GDM1 (cell line): ENCODE measurements at regions not wholly inside any gene's neighbourhood (a gene's known extent, or its start where the extent isn't known, plus 50 kb on each side); places are given as distances from the start of the nearest gene placed in this dataset.

Source experiments
- DNase-seq: peaks from one replicate; lab custom pipeline; 2025; lab: John Stamatoyannopoulos, UW

DNA sequence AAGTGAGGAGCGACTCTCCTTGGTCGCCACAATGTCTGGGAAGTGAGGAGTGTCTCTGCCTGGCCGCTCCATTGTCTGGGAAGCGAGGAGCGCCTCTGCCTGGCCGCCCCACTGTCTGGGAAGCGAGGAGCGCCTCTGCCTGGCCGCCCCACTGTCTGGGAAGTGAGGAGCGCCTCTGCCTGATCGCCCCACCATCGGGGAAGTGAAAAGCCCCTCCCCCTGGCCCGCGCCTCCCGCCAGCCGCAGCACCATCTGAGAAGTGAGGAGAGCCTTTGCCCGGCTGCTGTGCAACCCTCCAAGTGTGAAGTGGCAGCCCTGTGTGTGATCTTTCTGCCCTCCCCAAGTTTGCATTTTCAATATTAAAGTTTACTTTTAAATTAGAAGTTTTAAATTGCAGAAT, 95.0 kb upstream of the PPP2R5A start:
- DNase-seq: no peak

DNA sequence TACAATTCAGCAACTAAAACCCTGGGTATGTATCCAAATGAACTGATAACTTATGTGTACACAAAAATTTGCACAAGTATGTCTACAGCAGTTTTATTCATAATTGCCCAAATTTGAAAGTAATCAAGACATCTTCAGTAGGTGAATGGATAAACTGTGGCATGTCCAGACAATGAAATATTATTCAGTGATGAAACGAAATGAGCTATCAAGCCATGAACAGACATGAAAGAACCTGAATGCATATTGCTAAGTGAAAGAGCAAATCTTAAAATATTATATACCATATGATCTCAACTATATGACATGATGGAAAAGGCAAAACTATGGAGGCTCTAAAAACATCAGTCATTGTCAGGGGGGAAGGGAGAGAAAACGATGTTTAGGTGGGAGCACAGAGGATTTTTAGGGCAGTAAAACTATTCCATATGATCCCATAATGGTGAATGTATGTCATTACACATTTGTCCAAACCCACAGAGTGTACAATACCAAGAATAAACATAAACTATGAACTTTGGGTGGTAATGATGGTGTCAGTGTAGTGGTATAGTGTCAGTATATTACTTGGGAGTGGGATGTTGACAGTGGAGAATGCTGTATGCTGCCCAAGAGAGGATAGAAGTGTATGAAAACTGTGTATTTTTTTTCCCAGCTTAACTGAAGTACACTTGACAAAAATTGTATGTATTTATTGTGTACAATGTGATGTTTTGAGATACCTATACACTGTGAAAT, 92.8 kb upstream of the PPP2R5A start:
- no peak for DNase-seq

DNA sequence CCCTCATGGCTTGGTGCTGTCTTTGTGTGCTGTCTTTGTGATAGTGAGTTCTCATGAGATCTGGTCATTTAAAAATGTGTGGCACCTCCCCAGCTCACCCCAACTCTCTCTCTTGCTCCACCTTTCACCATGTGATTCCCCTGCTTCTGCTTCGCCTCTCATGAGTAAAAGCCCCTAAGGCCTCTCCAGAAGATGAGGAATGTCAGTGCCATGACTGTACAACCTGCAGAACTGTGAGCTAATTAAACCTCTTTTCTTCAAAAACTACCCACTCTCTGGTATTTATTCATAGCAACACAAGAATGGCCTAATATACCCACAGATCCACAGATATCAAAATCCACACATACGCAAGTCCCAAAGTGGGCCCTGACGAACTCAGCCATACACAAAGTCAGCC, 88.9 kb upstream of the PPP2R5A start:
- DNase-seq: no peak

DNA sequence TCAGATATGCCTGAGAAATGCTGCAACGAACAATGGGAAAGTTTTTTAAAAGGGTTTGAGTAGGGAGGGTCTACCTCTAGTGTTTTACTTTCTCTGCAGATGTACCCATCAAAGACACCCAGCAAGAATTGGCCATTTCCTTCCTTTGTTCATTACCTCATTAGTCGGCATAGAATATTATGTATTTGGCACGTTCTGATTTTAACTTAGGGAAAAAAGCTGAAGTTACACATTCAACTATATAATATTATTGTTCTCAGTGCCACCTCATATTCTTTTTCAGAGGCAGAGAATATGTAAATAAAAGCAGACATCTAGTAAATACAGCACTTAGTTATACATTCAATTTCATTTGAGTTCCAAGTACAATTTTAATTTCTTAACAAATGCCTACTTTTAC, 83.7 kb upstream of the PPP2R5A start:
- no peak for DNase-seq

DNA sequence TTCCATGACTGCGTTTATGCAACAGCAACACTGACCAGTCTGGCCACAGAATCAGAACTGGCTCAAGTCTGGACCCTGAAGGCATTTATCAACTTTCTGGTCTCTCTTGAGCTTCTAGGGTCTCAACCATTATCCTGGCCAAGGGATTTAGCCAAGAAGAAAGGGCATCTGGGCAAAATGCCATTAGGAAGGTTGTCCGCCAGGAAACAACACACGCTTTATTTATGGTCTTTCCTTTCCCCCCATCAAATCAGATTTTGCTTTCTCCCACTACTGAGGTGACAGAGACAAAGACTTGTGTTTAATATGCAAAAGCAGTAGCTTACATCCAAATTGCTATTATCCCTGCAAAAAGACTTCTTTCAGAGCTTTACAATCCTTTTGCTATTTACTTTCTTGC, 81.6 kb upstream of the PPP2R5A start:
- DNase-seq: no peak

DNA sequence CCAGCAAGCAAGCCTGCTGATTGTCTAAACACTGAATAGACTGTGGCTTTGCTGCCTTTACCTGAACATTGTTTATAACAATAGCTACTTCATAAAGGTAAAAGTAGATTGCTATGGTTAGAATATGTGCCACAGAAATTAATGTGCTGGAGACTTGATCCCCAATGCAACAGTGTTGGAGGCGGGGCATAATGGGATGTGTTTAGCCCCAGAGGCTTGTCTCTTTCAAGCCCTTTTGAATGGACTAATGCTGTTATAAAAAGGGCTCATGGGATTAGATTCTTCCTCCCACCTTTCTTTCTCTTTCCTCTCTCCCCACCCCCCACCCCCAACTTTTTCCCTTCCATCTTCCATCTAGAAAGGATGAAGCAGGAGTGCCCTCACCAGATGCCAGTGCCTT, 80.2 kb upstream of the PPP2R5A start:
- DNase-seq: no peak

DNA sequence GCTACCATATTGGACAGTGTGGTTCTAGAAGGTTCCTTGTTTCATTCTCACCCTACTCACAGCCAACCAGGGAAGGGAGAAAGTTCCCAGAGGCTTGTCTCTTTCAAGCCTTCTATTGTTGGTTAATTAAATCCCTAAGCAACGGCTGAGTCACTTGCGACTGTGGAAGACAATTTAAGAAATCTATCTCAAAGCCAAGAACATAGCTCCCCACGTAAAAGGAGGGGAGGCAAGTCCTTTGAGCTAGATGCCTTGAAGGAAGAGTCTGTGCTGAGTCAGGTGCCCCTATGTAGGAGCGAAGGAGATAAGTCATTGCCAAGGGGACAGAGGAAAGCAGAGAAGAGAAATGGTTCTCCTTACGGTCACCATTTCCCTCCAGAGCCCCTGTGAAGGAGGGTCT, 79.4 kb upstream of the PPP2R5A start:
- no peak for DNase-seq

DNA sequence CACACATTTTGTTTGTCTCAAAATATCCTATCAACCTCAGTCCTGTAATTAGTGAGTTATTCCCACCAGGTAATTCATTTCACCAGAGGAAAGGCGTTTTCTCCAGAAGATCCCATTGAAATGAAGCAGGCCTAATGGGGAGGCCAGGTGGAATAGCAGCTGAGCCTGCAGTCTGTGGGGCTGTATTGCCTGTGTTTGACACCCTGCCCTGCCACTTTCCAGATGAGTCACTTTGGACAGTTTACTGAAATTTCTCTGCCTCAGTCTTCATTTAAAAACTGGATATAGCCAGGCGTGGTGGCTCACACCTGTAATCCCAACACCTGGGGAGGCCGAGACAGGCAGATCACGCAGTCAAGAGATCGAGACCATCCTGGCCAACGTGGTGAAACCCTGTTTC, 78.1 kb upstream of the PPP2R5A start:
- no peak for DNase-seq

DNA sequence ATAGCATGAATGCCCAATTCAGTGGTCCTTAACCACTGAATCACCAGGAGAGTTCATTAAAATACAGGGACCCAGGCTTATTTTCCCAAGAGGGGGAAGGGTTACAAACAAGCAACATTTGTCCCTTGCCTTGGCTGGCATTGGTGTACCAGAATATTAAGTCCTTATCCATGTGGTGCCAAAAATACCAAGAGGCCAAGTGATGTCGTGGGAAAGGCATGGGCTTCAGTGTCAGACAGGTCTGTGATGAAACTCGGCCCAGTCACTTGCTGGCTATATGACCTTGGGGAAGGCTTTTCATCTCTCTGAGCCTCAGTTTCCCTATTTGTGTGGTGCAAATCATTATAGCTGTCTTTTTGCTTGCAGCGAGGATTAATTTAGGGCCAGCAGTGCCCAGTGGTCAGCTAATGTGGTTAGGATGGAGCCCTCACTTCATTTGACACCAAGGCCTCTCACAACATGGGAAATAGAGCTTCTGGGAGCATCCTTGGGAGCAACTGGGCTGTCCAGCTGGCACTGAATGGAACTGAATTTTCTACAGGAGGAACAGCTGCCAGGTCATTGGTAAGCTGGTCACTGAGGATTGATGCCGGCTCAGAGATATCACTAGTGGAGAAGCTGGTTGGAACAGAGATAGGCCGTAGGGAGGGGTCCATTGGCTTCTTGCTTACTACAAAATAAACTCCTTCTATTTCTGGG, 77.2 kb upstream of the PPP2R5A start:
- DNase-seq: no peak

DNA sequence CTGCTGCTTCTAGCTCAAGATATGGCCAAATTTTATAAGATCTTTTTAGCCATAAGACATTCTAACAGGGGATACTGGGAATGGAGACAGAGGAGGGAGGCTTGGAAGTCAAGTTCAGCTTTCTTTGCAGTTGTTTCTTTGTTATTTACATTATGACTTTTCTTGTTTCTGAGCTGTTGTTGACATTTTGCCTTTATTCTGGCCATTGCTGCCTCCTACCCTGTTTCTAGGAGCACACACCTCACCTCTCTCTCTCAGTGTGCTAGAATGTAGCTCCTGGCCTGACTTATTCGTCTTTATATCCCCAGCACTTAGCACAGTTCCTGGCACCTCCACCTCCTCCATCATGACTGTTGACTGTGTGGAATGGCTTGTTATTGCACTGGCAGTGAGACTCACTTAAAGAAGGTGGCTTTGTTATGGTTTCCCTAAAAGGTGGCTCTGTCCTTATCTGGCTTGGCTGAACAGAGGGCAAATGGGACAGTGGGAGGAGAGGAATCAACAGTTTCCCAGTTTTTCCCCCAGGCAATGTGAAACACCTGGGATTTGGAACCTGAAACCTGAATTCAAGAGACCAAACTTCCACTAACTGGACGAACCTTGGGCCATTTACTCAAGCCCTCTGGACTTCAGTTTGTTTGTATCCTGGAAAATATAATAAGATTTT, 76.1 kb upstream of the PPP2R5A start:
- no peak for DNase-seq

DNA sequence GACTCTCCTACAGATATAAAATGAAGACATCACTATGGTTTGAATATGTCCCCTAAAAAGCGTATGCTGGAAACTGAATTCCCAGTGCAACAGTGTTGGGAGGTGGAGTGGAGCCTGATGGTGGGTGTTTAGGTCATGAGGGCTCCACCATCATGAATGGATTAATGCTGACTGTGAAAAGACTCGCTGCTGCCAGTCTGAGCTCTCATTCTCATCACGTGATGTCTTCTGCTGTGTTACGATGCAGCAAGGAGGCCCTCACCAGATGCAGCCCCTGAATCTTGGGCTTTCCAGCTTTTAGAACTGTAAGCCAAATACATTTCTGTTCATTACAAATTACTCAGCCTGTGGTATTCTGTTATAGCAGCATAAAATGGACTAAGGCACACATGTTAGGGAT, 73.8 kb upstream of the PPP2R5A start:
- no peak for DNase-seq

DNA sequence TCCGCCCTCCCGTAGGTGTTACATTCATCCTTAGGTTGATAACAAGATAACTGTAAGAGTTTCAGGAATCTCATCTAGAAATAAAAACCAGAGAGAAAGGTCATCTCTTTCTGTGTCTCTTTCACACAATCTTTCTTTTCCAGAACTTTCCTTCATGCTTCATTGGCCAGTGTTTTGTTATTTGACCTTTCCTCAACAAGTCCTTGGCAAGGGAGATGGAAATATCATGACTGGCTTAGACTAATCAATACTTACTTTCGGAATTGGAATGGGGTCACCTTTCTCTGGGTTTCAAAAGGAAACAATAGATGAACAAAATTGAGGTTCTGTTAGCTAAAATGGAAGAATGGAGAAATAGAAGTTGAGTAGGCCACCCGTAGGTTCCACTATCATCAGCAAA, 72.9 kb upstream of the PPP2R5A start:
- no peak for DNase-seq

DNA sequence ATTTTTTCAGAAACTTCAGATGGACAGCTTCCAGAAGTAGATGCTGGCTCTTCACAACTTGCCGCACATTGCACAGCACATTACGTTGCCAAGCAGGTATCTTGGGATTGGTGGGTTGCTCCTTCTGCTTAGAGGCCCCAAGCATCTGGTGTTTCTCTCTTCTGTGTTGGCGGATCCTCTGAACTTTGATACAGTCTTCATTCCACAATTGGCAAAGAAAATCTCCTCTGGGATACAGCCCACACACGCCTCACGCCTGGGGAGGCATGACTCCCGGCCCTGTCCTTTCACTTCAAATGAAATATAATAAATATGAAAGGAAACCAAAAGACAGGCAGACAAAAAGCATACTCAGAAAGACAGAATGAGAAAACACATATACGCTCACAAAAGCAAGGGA, 72.3 kb upstream of the PPP2R5A start:
- no peak for DNase-seq

DNA sequence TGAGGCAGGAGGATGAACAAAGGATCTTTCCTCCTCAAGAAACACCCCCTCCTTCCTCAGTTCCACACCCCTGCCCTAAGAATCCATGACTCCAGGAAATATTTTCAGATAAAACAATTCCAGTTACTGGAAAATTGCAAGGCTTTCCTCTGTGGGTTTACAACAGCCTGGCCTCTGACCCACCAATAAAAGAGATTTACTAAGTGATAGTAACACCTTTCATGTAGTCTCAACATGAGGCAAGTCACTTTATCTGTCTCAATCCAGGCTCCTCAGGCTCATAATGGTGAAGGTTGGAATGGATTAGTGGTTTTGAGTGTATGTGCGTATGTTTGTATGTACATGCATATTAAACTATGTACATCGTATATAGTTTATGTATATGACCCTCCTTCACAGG, 71.4 kb upstream of the PPP2R5A start:
- DNase-seq: no peak

DNA sequence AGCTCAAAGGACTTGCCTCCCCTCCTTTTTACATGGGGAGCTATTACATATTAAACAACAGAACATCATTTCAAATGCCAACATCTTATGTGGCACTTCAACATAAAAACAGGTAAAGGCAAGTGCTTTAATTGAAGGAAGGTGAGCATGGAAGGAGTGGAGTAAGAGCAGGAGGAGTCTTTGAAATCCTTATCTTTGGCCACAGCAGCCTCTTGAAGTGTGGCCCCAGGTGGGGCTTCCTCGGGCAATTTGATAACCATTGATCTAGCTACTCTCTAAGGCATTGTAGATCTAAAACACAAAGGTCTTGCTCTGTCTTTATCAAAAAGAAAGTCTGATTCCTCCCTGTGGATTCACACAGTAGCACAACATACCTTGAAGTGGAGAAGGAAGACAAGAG, 70.9 kb upstream of the PPP2R5A start:
- no peak for DNase-seq

DNA sequence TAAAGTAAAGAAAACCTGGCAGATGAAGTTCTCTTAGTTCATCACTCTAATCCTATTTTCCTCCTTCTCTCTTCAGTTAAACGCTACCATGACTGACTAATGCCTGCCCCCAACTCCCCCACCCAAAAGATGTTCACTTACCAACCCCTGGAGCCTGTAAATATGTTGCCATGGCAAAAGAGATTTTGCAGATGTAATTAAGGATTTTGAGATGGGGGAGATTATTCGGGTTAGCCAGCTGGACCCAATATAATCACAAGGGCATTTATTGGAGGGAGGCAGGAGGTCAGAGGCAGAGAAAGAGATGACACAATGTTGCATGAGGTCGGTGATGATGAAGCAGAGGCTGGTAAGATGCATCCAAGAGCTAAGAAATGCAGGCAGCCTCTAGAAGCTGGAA, 69.3 kb upstream of the PPP2R5A start:
- no peak for DNase-seq

DNA sequence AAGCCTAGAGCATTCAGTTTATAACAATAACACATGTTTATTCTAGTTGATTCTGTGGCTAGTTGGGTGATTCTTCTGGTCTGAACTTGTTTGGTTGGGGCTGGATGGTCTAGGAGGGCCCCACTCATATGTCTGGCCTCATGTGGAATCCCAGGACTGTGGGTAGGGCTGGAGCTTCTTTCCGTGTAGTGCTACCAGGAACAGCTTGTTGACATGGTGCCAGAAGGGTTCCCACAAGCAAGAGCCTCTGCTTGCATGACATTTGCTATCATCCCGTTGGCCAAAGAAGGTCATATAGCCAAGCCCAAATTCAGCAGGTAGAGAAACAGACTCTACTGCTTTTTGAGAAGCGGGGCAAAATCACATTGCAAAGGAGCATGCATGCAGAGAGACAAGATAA, 67.6 kb upstream of the PPP2R5A start:
- DNase-seq: no peak

DNA sequence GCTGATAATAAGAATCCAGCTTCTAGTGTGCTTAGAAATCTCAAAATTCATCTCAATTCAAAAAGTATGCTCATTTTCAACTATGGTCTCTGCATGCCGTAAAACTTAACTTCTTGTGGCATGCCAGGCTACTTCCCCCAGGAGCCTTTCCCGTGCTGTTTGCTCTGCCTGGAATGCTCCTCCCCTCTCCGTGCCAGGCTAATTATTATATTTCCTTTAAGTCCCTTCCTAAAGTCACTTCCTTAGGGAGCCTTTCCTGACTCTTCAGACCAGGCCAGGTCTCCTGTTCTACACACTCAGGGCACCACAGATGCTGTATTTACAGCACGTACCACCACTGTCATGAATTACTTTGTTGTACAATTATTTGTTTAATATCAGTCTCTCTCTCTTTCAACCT, 67.1 kb upstream of the PPP2R5A start:
- no peak for DNase-seq

DNA sequence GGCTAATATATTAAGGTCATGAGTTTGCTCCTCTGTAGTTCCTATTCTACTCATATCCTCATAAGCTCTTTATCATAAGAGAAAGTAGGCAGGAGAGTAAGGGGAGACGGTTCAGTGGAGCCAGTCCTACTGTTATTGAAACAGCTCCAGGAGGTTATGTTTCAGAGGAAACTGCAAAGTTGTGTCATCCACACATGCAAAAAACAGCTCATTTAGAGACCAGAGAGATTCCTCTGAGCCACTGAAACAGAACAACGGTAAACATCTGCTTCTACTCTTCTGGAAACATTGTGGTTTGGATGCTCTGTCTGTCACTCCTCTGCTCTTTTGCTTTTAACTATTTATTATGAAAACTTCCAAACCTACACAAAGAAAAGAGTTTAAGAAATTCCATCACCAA, 66.3 kb upstream of the PPP2R5A start:
- no peak for DNase-seq

DNA sequence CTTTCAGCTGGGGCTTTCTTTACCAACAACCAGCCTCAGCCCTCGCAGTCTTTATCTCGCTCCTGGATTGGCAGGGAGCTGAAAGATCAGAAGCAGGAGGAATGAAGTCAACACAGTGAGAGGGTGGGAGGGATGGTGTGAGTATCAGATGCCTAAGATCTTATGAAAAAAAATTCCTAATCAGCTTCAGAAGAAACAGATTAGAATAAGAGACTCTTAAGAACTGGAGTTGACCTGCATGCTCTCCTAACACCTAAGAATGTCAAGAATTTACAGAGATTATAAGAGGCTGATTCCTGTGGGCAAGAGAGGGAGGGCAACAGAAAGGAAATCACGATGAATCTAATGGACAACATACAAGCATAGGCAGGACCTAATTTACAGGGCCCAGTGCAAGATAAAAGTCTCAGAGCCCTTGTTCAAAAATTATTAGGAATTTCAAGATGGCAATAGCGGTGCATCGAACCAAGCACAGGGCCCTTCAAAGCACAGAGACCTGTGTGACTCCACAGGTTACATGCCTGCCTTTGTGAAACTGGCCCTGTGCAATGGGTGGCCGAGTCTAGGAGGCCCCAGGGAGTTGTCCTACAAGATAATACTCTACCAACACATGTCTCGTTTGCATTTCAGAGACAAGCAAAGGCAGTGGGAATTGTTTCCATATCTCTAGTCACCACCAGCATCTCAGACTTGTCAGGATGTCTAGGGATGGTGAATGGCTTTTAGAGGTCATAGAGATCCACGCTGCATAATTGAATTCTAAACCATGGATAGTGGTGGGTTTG, 65.3 kb upstream of the PPP2R5A start:
- DNase-seq: no peak

DNA sequence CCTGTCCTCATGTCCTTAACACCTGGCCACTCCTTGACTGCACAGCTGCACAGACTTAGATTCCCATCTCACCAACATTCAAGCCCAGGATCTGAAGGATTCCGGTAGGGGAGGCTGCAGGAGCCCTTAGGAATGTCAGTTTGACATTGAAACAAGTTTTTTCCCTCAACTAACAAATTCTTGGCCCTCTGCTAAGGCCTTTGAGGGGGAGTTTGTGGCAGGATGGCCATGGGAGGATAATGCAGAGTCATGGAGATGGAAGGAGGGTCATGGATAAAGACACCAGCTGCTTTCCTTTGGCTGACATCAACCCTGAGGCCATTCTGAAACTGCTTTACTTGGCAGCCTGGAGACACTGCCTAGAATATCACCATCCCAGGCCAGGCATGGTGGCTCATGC, 63.4 kb upstream of the PPP2R5A start:
- DNase-seq: no peak

DNA sequence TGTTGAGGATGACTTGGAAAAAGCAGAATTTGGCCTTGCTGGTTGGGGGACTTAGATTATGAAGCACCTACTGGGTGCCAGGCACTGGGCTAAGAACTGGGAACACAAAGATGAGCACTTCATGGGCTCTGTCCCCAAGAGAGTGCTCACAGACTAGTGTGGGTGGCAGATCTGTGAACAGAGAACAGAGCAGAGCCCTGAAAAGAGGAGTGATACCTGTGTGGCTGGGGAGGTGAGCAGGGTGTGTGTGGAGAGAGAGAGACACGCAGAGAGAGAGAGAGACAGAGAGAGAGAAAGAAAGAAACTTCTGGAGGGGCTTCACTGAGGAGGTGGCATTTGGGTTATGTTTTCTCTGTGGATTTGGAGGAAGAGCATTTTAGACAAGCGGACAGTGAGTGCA, 61.1 kb upstream of the PPP2R5A start:
- DNase-seq: no peak

DNA sequence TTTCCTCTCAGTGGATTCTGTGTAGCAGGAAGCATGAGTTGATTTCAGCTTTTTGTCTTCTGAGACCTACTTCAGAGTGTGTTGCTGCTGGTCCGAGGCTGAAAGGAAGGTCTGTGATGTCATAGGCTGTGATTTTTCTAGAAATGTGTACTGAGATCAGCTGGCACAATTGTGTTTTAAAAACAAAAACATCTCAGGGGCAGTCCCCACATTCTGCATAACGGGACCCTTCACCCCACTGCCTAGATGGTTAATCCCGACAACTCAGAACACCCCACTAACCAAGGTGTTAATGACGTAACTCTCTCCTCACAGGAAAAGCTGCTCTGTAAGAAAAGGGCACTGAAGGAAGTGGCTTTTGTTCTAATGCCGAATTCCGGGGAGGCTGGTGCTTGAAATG, 59.8 kb upstream of the PPP2R5A start:
- no peak for DNase-seq
